A673 (cell line): ENCODE measurements at regions not wholly inside any gene's neighbourhood (a gene's known extent, or its start where the extent isn't known, plus 50 kb on each side); places are given as distances from the start of the nearest gene placed in this dataset.

Source experiments
- EZH2 ChIP-seq: fragments of 200-600 bp; sonication (generic); IDR thresholded peaks from 2 replicates; pipeline ENCODE4 v1.6.1; 2017; ENCODE audit warnings: borderline replicate concordance, low read depth, mild to moderate bottlenecking, mixed read lengths, antibody characterized with exemption, low read length; ENCODE audit not compliant: poor library complexity, severe bottlenecking
- TF ChIP-seq, protein P1 (sequence below): fragments of 300-800, 200-600 bp; sonication (generic); conservative IDR thresholded peaks from 2 replicates; pipeline ENCODE4 v1.5.1; 2017; ENCODE audit warnings: low read depth, mild to moderate bottlenecking, antibody characterized with exemption, low read length, moderate library complexity, mixed read lengths

- TF ChIP-seq, protein P1, sequence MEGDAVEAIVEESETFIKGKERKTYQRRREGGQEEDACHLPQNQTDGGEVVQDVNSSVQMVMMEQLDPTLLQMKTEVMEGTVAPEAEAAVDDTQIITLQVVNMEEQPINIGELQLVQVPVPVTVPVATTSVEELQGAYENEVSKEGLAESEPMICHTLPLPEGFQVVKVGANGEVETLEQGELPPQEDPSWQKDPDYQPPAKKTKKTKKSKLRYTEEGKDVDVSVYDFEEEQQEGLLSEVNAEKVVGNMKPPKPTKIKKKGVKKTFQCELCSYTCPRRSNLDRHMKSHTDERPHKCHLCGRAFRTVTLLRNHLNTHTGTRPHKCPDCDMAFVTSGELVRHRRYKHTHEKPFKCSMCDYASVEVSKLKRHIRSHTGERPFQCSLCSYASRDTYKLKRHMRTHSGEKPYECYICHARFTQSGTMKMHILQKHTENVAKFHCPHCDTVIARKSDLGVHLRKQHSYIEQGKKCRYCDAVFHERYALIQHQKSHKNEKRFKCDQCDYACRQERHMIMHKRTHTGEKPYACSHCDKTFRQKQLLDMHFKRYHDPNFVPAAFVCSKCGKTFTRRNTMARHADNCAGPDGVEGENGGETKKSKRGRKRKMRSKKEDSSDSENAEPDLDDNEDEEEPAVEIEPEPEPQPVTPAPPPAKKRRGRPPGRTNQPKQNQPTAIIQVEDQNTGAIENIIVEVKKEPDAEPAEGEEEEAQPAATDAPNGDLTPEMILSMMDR, result no peak
- no peak for TF ChIP-seq EZH2
Measured at GRCh38 chr21:15354516-15354915, 289.7 kb upstream of the NRIP1 start.
